GM06990 (cell line): ENCODE measurements at regions not wholly inside any gene's neighbourhood (a gene's known extent, or its start where the extent isn't known, plus 50 kb on each side); places are given as distances from the start of the nearest gene placed in this dataset.
A peak's percentile ranks its signal among the peaks of the same experiment; 100 is the strongest.
"Not testable (repeated sequence)": the region's sequence is repeated elsewhere in the genome, so short reads cannot be mapped to it uniquely, and the experiment has no call there.

Source experiments
- DNase-seq: peaks from one replicate; pipeline ENCODE4 v3.0.0-alpha.2; 2011; ENCODE audit not compliant: insufficient read length; ENCODE audit errors: extremely low read depth
- H3K27me3 ChIP-seq: replicated peaks from 2 replicates; pipeline ENCODE4 v1.6.0; 2011; ENCODE audit warnings: low read length; ENCODE audit not compliant: control insufficient read depth, insufficient read depth
- H3K36me3 ChIP-seq: 2 replicates; pipeline ENCODE4 v1.5.1; 2011; ENCODE audit warnings: low read length; ENCODE audit not compliant: control insufficient read depth, insufficient read depth
- H3K4me3 ChIP-seq: replicated peaks from 2 replicates; pipeline ENCODE4 v1.5.1; 2011; ENCODE audit warnings: low read depth, mild to moderate bottlenecking, control low read depth, low read length
- CTCF ChIP-seq: IDR thresholded peaks from 2 replicates; pipeline ENCODE4 v1.5.1; 2011; ENCODE audit warnings: low read length, control low read depth, mild to moderate bottlenecking, inconsistent platforms; ENCODE audit not compliant: insufficient read depth, poor library complexity, severe bottlenecking

- no peak overlapping the region for H3K4me3 ChIP-seq
- H3K27me3 ChIP-seq = no peaks in the 10 kb centered on the region
- no peaks in the 10 kb centered on the region for H3K36me3 ChIP-seq
- no peak for DNase-seq
- no peak for TF ChIP-seq CTCF
Measured at GRCh38 chrX:1754077-1754476, 139.2 kb downstream of the ASMT start.

- H3K4me3 ChIP-seq = no peak overlapping the region
- DNase-seq = no peak
- H3K36me3 ChIP-seq = no peaks in the 10 kb centered on the region
- no peaks in the 10 kb centered on the region for H3K27me3 ChIP-seq
- TF ChIP-seq CTCF = no peak
Measured at GRCh38 chrX:1763294-1763693, 148.4 kb downstream of the ASMT start.

- DNase-seq = peak; percentile 24
- not testable (repeated sequence) for H3K4me3 ChIP-seq, H3K27me3 ChIP-seq, H3K36me3 ChIP-seq
Measured at GRCh38 chrX:1764883-1765364, 150.1 kb downstream of the ASMT start.

- Histone ChIP-seq H3K27me3 (no peaks in the 10 kb centered on the region), H3K4me3 (no peak overlapping the region), H3K36me3 (no peaks in the 10 kb centered on the region)
- no peak for TF ChIP-seq CTCF
- no peak for DNase-seq
Measured at GRCh38 chrX:1767026-1767425, 152.2 kb downstream of the ASMT start.

GRCh38 chrX:1778817-1779216, 164.0 kb downstream of the ASMT start:
- no peak for DNase-seq
- no peaks in the 10 kb centered on the region for H3K36me3 ChIP-seq
- TF ChIP-seq CTCF = no peak
- H3K4me3 ChIP-seq = no peak overlapping the region
- H3K27me3 ChIP-seq = no peaks in the 10 kb centered on the region

- DNase-seq = no peak
- Histone ChIP-seq H3K4me3 (no peak overlapping the region), H3K36me3 (no peaks in the 10 kb centered on the region), H3K27me3 (no peaks in the 10 kb centered on the region)
- no peak for TF ChIP-seq CTCF
Measured at GRCh38 chrX:1779626-1780025, 164.8 kb downstream of the ASMT start.
